CD8-positive, alpha-beta memory T cell (primary cell): ENCODE measurements at regions not wholly inside any gene's neighbourhood (a gene's known extent, or its start where the extent isn't known, plus 50 kb on each side); places are given as distances from the start of the nearest gene placed in this dataset.

Experiments used
- CTCF ChIA-PET: fragments of 350-600 bp; sonication (Branson Sonifier 250); formaldehyde crosslinking; loops from one replicate; lab custom pipeline; 2021; ENCODE audit warnings: antibody characterized with exemption; lab: Charles Lee
- POLR2A ChIA-PET: fragments of 350-600 bp; sonication (Branson Sonifier 250); formaldehyde crosslinking; loops from one replicate; lab custom pipeline; 2021; ENCODE audit warnings: antibody characterized with exemption; lab: Charles Lee
- DNase-seq, 5 donors: peaks; one replicate each; pipeline versions ENCODE4 v3.0.0 to v3.0.0-alpha.2; 2020 to 2022; ENCODE audit warnings: mixed read lengths in 1 of 5
- H3K27ac ChIP-seq: one replicate; pipeline ENCODE4 v1.7.0; 2013; ENCODE audit warnings: low read depth, mild to moderate bottlenecking, low read length, moderate library complexity
- H3K27me3 ChIP-seq: 2 replicates; pipeline ENCODE4 v1.7.0; 2013; ENCODE audit warnings: low read length, mild to moderate bottlenecking; ENCODE audit not compliant: insufficient read depth, poor library complexity, severe bottlenecking
- H3K36me3 ChIP-seq: 2 replicates; pipeline ENCODE4 v1.7.0; 2013; ENCODE audit warnings: mild to moderate bottlenecking, low read length, moderate library complexity; ENCODE audit not compliant: insufficient read depth
- H3K4me1 ChIP-seq: 2 replicates; pipeline ENCODE4 v1.7.0; 2013; ENCODE audit warnings: mild to moderate bottlenecking, low read length, moderate library complexity; ENCODE audit not compliant: insufficient read depth
- H3K4me3 ChIP-seq: 2 replicates; pipeline ENCODE4 v1.7.0; 2013; ENCODE audit warnings: mild to moderate bottlenecking, low read length
- H3K9me3 ChIP-seq: 2 replicates; pipeline ENCODE4 v1.7.0; 2013; ENCODE audit warnings: mild to moderate bottlenecking, low read length
- H3K27ac Mint-ChIP-seq, 8 donors: one replicate each; pipeline ENCODE4 v1.8.0; 2020 to 2021; ENCODE audit warnings: mixed read lengths in 8 of 8, mild to moderate bottlenecking in 6 of 8, inconsistent platforms in 3 of 8, moderate library complexity in 3 of 8
- H3K27me3 Mint-ChIP-seq, 2 donors: one replicate each; pipeline ENCODE4 v1.8.0; 2020 to 2021; ENCODE audit warnings: mixed read lengths in 2 of 2, mild to moderate bottlenecking in 1 of 2, moderate library complexity in 1 of 2
- H3K36me3 Mint-ChIP-seq, 3 donors: one replicate each; pipeline ENCODE4 v1.8.0; 2020 to 2021; ENCODE audit warnings: mixed read lengths in 3 of 3, inconsistent platforms in 1 of 3, mild to moderate bottlenecking in 1 of 3
- H3K4me1 Mint-ChIP-seq, 3 donors: one replicate each; pipeline ENCODE4 v1.8.0; 2020 to 2021; ENCODE audit warnings: mixed read lengths in 3 of 3, inconsistent platforms in 1 of 3, mild to moderate bottlenecking in 1 of 3
- H3K4me3 Mint-ChIP-seq, 7 donors: one replicate each; pipeline ENCODE4 v1.8.0; 2020 to 2021; ENCODE audit warnings: mixed read lengths in 7 of 7, mild to moderate bottlenecking in 6 of 7, moderate library complexity in 4 of 7, inconsistent platforms in 2 of 7
- H3K9me3 Mint-ChIP-seq, 5 donors: one replicate each; pipeline ENCODE4 v1.8.0; 2020 to 2022; ENCODE audit warnings: mixed read lengths in 5 of 5, mild to moderate bottlenecking in 3 of 5, moderate library complexity in 2 of 5, inconsistent platforms in 1 of 5

GRCh38 chr11:27239305-27239942 is 123.6 kb downstream of the CCDC34 start:
- POLR2A ChIA-PET = no interaction called here
- no peak overlapping the region for H3K4me3 Mint-ChIP-seq

GRCh38 chr11:27238811-27239210 is 124.2 kb downstream of the CCDC34 start:
- POLR2A ChIA-PET = no interaction called here
- no peak overlapping the region for H3K27ac Mint-ChIP-seq
- H3K27ac ChIP-seq = no peak overlapping the region
- CTCF ChIA-PET = no interaction called here
- H3K36me3 Mint-ChIP-seq = no peaks in the 10 kb centered on the region
- no peak overlapping the region for H3K4me3 Mint-ChIP-seq
- no peaks in the 10 kb centered on the region for H3K4me1 Mint-ChIP-seq
- H3K27me3 Mint-ChIP-seq = peaks cover 0 to 6% of the 10 kb centered on the region in 2 donors
- H3K36me3 ChIP-seq = no peaks in the 10 kb centered on the region
- no peaks in the 10 kb centered on the region for H3K9me3 Mint-ChIP-seq
- H3K27me3 ChIP-seq = no peaks in the 10 kb centered on the region
- H3K4me3 ChIP-seq = no peak overlapping the region
- no peak for DNase-seq
- H3K4me1 ChIP-seq = no peaks in the 10 kb centered on the region
- no peaks in the 10 kb centered on the region for H3K9me3 ChIP-seq

More at GRCh38 chr11:27239305-27239942, 123.6 kb downstream of the CCDC34 start:
- no peak for DNase-seq
- H3K9me3 Mint-ChIP-seq = no peaks in the 10 kb centered on the region
- Histone ChIP-seq H3K4me3 (no peak overlapping the region), H3K36me3 (no peaks in the 10 kb centered on the region), H3K4me1 (no peaks in the 10 kb centered on the region), H3K27me3 (no peaks in the 10 kb centered on the region), H3K9me3 (no peaks in the 10 kb centered on the region), H3K27ac (no peak overlapping the region)
- H3K36me3 Mint-ChIP-seq = no peaks in the 10 kb centered on the region
- H3K27ac Mint-ChIP-seq = no peak overlapping the region
- CTCF ChIA-PET = no interaction called here
- peaks cover 0 to under 1% of the 10 kb centered on the region in 2 donors for H3K27me3 Mint-ChIP-seq
- no peaks in the 10 kb centered on the region for H3K4me1 Mint-ChIP-seq

- ChIA-PET POLR2A (no interaction called here), CTCF (no interaction called here)
- H3K36me3 ChIP-seq = no peaks in the 10 kb centered on the region
- no peaks in the 10 kb centered on the region for H3K4me1 ChIP-seq
- Mint-ChIP-seq H3K9me3 (no peaks in the 10 kb centered on the region), H3K27me3 (peaks cover 0 to 6% of the 10 kb centered on the region in 2 donors), H3K4me1 (no peaks in the 10 kb centered on the region), H3K36me3 (no peaks in the 10 kb centered on the region), H3K4me3 (no peak overlapping the region), H3K27ac (no peak overlapping the region)
- H3K27ac ChIP-seq = no peak overlapping the region
- DNase-seq = no peak
- no peaks in the 10 kb centered on the region for H3K9me3 ChIP-seq
- no peak overlapping the region for H3K4me3 ChIP-seq
- H3K27me3 ChIP-seq = no peaks in the 10 kb centered on the region
Observed at GRCh38 chr11:27237643-27238042, 125.4 kb downstream of the CCDC34 start.

GRCh38 chr11:27234961-27235360 is 128.1 kb downstream of the CCDC34 start:
- H3K27me3 Mint-ChIP-seq = peaks cover 3 to 8% of the 10 kb centered on the region in 2 donors
- H3K4me1 Mint-ChIP-seq = no peaks in the 10 kb centered on the region
- no peak overlapping the region for H3K27ac ChIP-seq
- CTCF ChIA-PET = no interaction called here
- H3K4me3 ChIP-seq = no peak overlapping the region
- no peaks in the 10 kb centered on the region for H3K9me3 ChIP-seq
- no peaks in the 10 kb centered on the region for H3K9me3 Mint-ChIP-seq
- no peaks in the 10 kb centered on the region for H3K27me3 ChIP-seq
- H3K27ac Mint-ChIP-seq = no peak overlapping the region
- no peak overlapping the region for H3K4me3 Mint-ChIP-seq
- no peaks in the 10 kb centered on the region for H3K36me3 ChIP-seq
- POLR2A ChIA-PET = no interaction called here
- no peaks in the 10 kb centered on the region for H3K4me1 ChIP-seq
- DNase-seq = no peak
- no peaks in the 10 kb centered on the region for H3K36me3 Mint-ChIP-seq

- POLR2A ChIA-PET = no interaction called here
- H3K36me3 ChIP-seq = no peaks in the 10 kb centered on the region
- Mint-ChIP-seq H3K27me3 (peaks cover 3 to 8% of the 10 kb centered on the region in 2 donors), H3K4me1 (no peaks in the 10 kb centered on the region), H3K27ac (no peak overlapping the region), H3K9me3 (no peaks in the 10 kb centered on the region), H3K36me3 (no peaks in the 10 kb centered on the region), H3K4me3 (no peak overlapping the region)
- H3K4me3 ChIP-seq = no peak overlapping the region
- H3K27ac ChIP-seq = no peak overlapping the region
- CTCF ChIA-PET = no interaction called here
- H3K4me1 ChIP-seq = no peaks in the 10 kb centered on the region
- H3K27me3 ChIP-seq = no peaks in the 10 kb centered on the region
- DNase-seq = no peak
- no peaks in the 10 kb centered on the region for H3K9me3 ChIP-seq
Observed at GRCh38 chr11:27234043-27234668, 128.9 kb downstream of the CCDC34 start.

GRCh38 chr11:27233654-27234042 is 129.4 kb downstream of the CCDC34 start:
- ChIA-PET POLR2A (no interaction called here), CTCF (no interaction called here)
- Histone ChIP-seq H3K36me3 (no peaks in the 10 kb centered on the region), H3K4me1 (no peaks in the 10 kb centered on the region), H3K9me3 (no peaks in the 10 kb centered on the region), H3K4me3 (no peak overlapping the region), H3K27ac (no peak overlapping the region), H3K27me3 (no peaks in the 10 kb centered on the region)
- peak overlapping the region in 1 of 8 donors; percentile 66 for H3K27ac Mint-ChIP-seq
- H3K4me1 Mint-ChIP-seq = no peaks in the 10 kb centered on the region
- no peaks in the 10 kb centered on the region for H3K9me3 Mint-ChIP-seq
- H3K4me3 Mint-ChIP-seq = no peak overlapping the region
- no peak for DNase-seq
- H3K36me3 Mint-ChIP-seq = no peaks in the 10 kb centered on the region
- peaks cover 3 to 8% of the 10 kb centered on the region in 2 donors for H3K27me3 Mint-ChIP-seq

- no peak overlapping the region for H3K4me3 Mint-ChIP-seq
- Histone ChIP-seq H3K9me3 (no peaks in the 10 kb centered on the region), H3K4me3 (no peak overlapping the region), H3K36me3 (no peaks in the 10 kb centered on the region), H3K27ac (no peak overlapping the region), H3K27me3 (no peaks in the 10 kb centered on the region), H3K4me1 (no peaks in the 10 kb centered on the region)
- H3K27ac Mint-ChIP-seq = no peak overlapping the region
- H3K27me3 Mint-ChIP-seq = peaks cover 3 to 8% of the 10 kb centered on the region in 2 donors
- H3K4me1 Mint-ChIP-seq = no peaks in the 10 kb centered on the region
- H3K36me3 Mint-ChIP-seq = no peaks in the 10 kb centered on the region
- no peak for DNase-seq
- POLR2A ChIA-PET = no interaction called here
- CTCF ChIA-PET = no interaction called here
- no peaks in the 10 kb centered on the region for H3K9me3 Mint-ChIP-seq
Observed at GRCh38 chr11:27231530-27231929, 131.5 kb downstream of the CCDC34 start.

- H3K9me3 Mint-ChIP-seq = peaks cover 0 to 4% (median 0%) of the 10 kb centered on the region in 5 donors
- H3K36me3 Mint-ChIP-seq = no peaks in the 10 kb centered on the region
- Histone ChIP-seq H3K27ac (no peak overlapping the region), H3K27me3 (no peaks in the 10 kb centered on the region), H3K4me1 (no peaks in the 10 kb centered on the region), H3K4me3 (no peak overlapping the region), H3K9me3 (no peaks in the 10 kb centered on the region), H3K36me3 (no peaks in the 10 kb centered on the region)
- no peak overlapping the region for H3K4me3 Mint-ChIP-seq
- H3K4me1 Mint-ChIP-seq = no peaks in the 10 kb centered on the region
- CTCF ChIA-PET = no interaction called here
- POLR2A ChIA-PET = no interaction called here
- H3K27ac Mint-ChIP-seq = no peak overlapping the region
- DNase-seq = no peak
- peaks cover 3 to 8% of the 10 kb centered on the region in 2 donors for H3K27me3 Mint-ChIP-seq
Observed at GRCh38 chr11:27230192-27230572, 132.8 kb downstream of the CCDC34 start.
